Esophagus muscularis mucosa (tissue), 4 donors: ENCODE measurements at regions not wholly inside any gene's neighbourhood (a gene's known extent, or its start where the extent isn't known, plus 50 kb on each side); places are given as distances from the start of the nearest gene placed in this dataset.

Experiments
- DNase-seq: peaks from one replicate; pipeline ENCODE4 v3.0.0-alpha.2; 2017; ENCODE audit errors: extremely low spot score
- H3K27ac ChIP-seq, 4 donors: fragments of 200-600 bp; sonication (generic); replicated peaks in 1 of 4; 1 replicate in 3 of 4; 2 replicates in 1 of 4; pipeline ENCODE4 v1.5.1; 2016 to 2019; ENCODE audit warnings: mild to moderate bottlenecking in 1 of 4
- H3K27me3 ChIP-seq, 4 donors: fragments of 200-600 bp; sonication (generic); one replicate each; pipeline versions ENCODE4 v1.5.1 to v1.6.0; 2016 to 2019
- H3K36me3 ChIP-seq, 4 donors: fragments of 200-600 bp; sonication (generic); one replicate each; pipeline ENCODE4 v1.5.1; 2016 to 2019
- H3K4me1 ChIP-seq, 4 donors: fragments of 200-600 bp; sonication (generic); one replicate each; pipeline ENCODE4 v1.5.1; 2016 to 2019
- H3K4me3 ChIP-seq, 4 donors: fragments of 200-600 bp; sonication (generic); 1 replicate in 2 of 4; 2 replicates in 2 of 4; pipeline ENCODE4 v1.5.1; 2016 to 2019; ENCODE audit warnings: mild to moderate bottlenecking in 4 of 4, moderate library complexity in 1 of 4
- H3K9me3 ChIP-seq, 4 donors: fragments of 200-600 bp; sonication (generic); 1 replicate in 3 of 4; 2 replicates in 1 of 4; pipeline ENCODE4 v1.5.1; 2016 to 2019
- CTCF ChIP-seq, 3 experiments: fragments of 200-600 bp in 2 of 3; fragments of 450-650 bp in 1 of 3; sonication (generic) in 2 of 3; IDR thresholded peaks; one replicate each; pipeline ENCODE4 v1.5.1; 2017 to 2019; ENCODE audit warnings: antibody characterized with exemption in 3 of 3, mild to moderate bottlenecking in 2 of 3, moderate library complexity in 1 of 3
- EP300 ChIP-seq: sonication (generic); formaldehyde crosslinking; IDR thresholded peaks from one replicate; pipeline ENCODE4 v1.6.1; 2017; ENCODE audit warnings: antibody characterized with exemption
- POLR2A ChIP-seq: fragments of 450-650 bp; IDR thresholded peaks from one replicate; pipeline ENCODE4 v1.6.1; 2017; ENCODE audit warnings: antibody characterized with exemption, moderate library complexity, mild to moderate bottlenecking, low read depth
- POLR2AphosphoS5 ChIP-seq, 2 donors: sonication (generic); formaldehyde crosslinking; IDR thresholded peaks; one replicate each; pipeline ENCODE4 v1.6.1; 2017; ENCODE audit warnings: antibody characterized with exemption in 2 of 2
- WGBS: methylation state at CpG from one replicate; pipeline ENCODE4 v1.1.5; 2018; 5-methylcytosine and 5-hydroxymethylcytosine counted together
- intact Hi-C: fragments of 100-400 bp; cut with DNase I; formaldehyde crosslinking; loops from one replicate; pipeline ENCODE4 v1.15.1; 2023

DNA sequence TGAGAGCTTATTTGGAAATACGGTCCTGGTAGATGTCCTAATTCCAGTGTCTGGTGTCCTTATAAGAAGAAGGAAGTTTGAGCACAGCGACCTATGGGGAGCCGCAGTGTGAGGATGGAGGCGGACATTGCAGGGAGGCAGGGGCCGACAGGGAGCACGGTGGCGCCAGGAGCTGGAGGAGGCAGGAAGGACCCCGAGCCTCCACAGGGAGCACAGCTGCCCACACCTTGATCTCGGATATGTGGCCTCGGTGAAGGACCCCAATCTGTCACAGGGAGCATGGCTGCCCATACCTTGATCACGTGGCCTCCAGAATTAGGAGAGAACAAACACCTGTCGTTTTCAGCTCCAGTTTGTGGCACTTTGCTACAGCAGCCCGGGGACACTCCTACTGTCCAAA, 461.6 kb upstream of the SALL3 start:
- Histone ChIP-seq H3K4me1 (no peaks in the 10 kb centered on the region), H3K27ac (no peak overlapping the region), H3K9me3 (no peaks in the 10 kb centered on the region), H3K27me3 (peaks cover 0 to 6% (median 0%) of the 10 kb centered on the region in 4 donors), H3K4me3 (no peak overlapping the region), H3K36me3 (no peaks in the 10 kb centered on the region)
- TF ChIP-seq POLR2A, result no peak
- no peak for TF ChIP-seq EP300
- no peak for TF ChIP-seq CTCF (IDR thresholded peaks at IDR 0.05)
- no peak for TF ChIP-seq POLR2AphosphoS5 (IDR thresholded peaks at IDR 0.05)
- intact Hi-C loops, result no loop called here
- DNase-seq, result no peak
- 78% methylated on average over 13 of the region's 13 CpGs for WGBS

DNA sequence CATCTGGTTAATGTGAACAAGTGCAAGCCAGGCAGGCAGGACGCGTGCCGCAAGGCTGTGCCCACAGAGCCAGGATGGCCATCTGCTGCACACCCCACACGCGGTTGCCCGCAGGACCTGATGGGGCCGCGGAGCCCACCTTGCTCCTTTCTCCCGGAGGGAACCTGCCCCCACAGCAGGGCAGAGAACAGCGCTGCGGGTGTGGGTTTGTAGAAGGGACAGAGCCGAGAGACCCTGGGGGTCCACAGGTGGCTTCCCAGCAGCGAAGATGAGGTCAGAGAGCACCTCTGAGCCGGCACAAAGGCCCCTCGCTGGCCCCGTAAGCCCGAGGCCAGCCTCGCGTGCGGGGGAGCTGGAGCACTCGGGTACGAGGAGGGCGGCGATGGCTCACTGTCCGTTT, 460.8 kb upstream of the SALL3 start:
- intact Hi-C loops, result no loop called here
- no peak for DNase-seq
- TF ChIP-seq CTCF (IDR thresholded peaks at IDR 0.05) (no peak), POLR2A (no peak), POLR2AphosphoS5 (IDR thresholded peaks at IDR 0.05) (no peak), EP300 (no peak)
- no peaks in the 10 kb centered on the region for H3K4me1 ChIP-seq
- H3K27ac ChIP-seq, result no peak overlapping the region
- H3K27me3 ChIP-seq, result peaks cover 0 to 6% (median 0%) of the 10 kb centered on the region in 4 donors
- 95% methylated on average over 24 of the region's 25 CpGs for WGBS
- no peak overlapping the region for H3K4me3 ChIP-seq
- no peaks in the 10 kb centered on the region for H3K9me3 ChIP-seq
- no peaks in the 10 kb centered on the region for H3K36me3 ChIP-seq

DNA sequence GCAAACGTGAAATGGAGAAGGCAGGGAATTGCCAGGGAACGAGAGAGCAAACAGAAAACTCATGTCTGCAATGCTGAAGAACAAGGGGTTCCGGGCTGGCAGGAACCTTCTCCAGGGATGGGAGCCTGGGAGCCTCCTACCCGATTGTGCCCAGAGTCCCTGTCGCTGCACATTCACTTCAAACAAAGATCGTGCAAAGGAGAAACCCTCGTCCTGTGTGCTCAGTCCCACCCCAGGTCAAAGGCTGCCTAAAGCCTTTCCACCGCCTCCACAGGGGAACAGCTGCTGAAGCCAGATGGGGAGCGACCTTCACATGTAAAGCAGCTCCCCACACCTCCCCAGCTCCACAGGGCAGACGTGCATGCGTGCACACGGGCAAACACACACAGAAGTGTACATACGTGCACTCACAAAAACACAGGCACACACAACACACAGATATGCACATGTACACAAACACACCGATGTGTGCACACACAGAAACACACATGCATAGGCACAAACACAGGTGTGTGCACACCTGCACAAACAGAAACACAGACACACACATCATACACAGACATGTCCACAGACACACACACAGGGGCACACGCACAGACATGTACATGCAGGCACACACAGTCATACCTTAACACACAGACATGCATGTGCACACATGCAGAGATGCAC, 460.1 kb upstream of the SALL3 start:
- no peak for DNase-seq
- H3K4me3 ChIP-seq, result no peak overlapping the region
- H3K36me3 ChIP-seq, result no peaks in the 10 kb centered on the region
- TF ChIP-seq POLR2AphosphoS5 (IDR thresholded peaks at IDR 0.05), result no peak
- TF ChIP-seq CTCF (IDR thresholded peaks at IDR 0.05), result no peak
- TF ChIP-seq EP300, result no peak
- TF ChIP-seq POLR2A, result no peak
- H3K4me1 ChIP-seq, result no peaks in the 10 kb centered on the region
- intact Hi-C loops, result no loop called here
- WGBS, result 85% methylated on average over 12 of the region's 15 CpGs
- no peaks in the 10 kb centered on the region for H3K9me3 ChIP-seq
- peaks cover 0 to 6% (median 0%) of the 10 kb centered on the region in 4 donors for H3K27me3 ChIP-seq
- H3K27ac ChIP-seq, result no peak overlapping the region

DNA sequence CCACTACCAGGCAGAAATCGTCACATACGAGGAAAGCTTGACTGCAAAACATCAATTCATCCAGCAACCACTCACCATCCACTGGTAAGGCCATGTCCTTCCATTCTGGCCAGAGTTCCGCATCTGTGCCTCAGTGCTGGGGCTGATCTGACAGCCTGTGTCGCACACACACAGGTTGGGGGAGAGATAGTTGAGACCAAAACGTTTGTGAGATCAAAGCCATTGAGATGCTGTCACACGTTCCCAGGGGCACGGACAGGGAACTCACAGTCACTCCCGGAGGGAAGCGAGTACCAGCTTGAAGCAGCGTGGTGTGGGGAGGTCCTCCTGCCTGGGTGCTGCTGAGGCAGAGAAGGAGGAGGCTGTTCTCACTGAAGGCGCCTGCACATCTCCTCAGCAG, 458.5 kb upstream of the SALL3 start:
- H3K36me3 ChIP-seq, result no peaks in the 10 kb centered on the region
- intact Hi-C loops, result no loop called here
- TF ChIP-seq POLR2A (no peak), POLR2AphosphoS5 (IDR thresholded peaks at IDR 0.05) (no peak), EP300 (no peak)

GRCh38 chr18:78521744-78522143, 457.9 kb upstream of the SALL3 start:
- no peaks in the 10 kb centered on the region for H3K36me3 ChIP-seq
- no peak for TF ChIP-seq POLR2AphosphoS5 (IDR thresholded peaks at IDR 0.05)
- no peak for TF ChIP-seq CTCF (IDR thresholded peaks at IDR 0.05)
- no peak for TF ChIP-seq POLR2A
- no peak for TF ChIP-seq EP300
- WGBS, result 96% methylated on average over 8 of the region's 8 CpGs
- no peak for DNase-seq
- H3K9me3 ChIP-seq, result no peaks in the 10 kb centered on the region
- H3K27me3 ChIP-seq, result peaks cover 0 to 6% (median 0%) of the 10 kb centered on the region in 4 donors
- no peak overlapping the region for H3K4me3 ChIP-seq
- H3K4me1 ChIP-seq, result peaks cover 3 to 18% (median 15%) of the 10 kb centered on the region in 4 donors
- no peak overlapping the region for H3K27ac ChIP-seq
- intact Hi-C loops, result no loop called here

More for the DNA sequence above, 458.5 kb upstream of the SALL3 start:
- 71% methylated on average over 11 of the region's 11 CpGs for WGBS
- peaks cover 0 to 6% (median 0%) of the 10 kb centered on the region in 4 donors for H3K27me3 ChIP-seq
- DNase-seq, result no peak
- no peak overlapping the region for H3K4me3 ChIP-seq
- H3K4me1 ChIP-seq, result peaks cover 3 to 12% (median 11%) of the 10 kb centered on the region in 4 donors
- no peaks in the 10 kb centered on the region for H3K9me3 ChIP-seq
- no peak overlapping the region for H3K27ac ChIP-seq
